ENCODE measurements at regions not wholly inside any gene's neighbourhood (a gene's known extent, or its start where the extent isn't known, plus 50 kb on each side); places are given as distances from the start of the nearest gene placed in this dataset.

DNA sequence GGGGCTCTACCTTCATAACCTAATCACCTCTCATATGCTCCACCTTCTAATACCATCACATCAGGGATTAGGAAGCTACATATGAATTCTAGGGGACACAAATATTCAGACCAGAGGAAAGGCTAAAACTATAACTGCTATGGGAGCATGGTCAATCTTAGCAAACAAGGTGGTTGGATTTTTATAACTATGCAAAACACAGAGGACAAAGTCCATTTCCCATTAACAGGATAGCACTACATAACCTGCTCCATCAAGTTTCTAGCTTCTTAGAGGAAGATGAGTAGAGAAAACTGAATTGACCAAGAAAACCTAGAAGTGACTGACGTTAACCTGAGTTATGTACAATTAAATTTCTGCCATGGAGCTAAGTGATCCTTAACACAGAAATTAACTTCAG is 398.6 kb downstream of the TBL1XR1 start:
- TF ChIP-seq, protein P1, sequence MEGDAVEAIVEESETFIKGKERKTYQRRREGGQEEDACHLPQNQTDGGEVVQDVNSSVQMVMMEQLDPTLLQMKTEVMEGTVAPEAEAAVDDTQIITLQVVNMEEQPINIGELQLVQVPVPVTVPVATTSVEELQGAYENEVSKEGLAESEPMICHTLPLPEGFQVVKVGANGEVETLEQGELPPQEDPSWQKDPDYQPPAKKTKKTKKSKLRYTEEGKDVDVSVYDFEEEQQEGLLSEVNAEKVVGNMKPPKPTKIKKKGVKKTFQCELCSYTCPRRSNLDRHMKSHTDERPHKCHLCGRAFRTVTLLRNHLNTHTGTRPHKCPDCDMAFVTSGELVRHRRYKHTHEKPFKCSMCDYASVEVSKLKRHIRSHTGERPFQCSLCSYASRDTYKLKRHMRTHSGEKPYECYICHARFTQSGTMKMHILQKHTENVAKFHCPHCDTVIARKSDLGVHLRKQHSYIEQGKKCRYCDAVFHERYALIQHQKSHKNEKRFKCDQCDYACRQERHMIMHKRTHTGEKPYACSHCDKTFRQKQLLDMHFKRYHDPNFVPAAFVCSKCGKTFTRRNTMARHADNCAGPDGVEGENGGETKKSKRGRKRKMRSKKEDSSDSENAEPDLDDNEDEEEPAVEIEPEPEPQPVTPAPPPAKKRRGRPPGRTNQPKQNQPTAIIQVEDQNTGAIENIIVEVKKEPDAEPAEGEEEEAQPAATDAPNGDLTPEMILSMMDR (IDR thresholded peaks at IDR 0.05; ENCODE audit: poor library complexity), result no peak
- TF ChIP-seq EZH2phosphoT487 (IDR thresholded peaks at IDR 0.05; ENCODE audit: low read depth, severe bottlenecking, unreplicated experiment), result no peak

Data from hepatocyte (in vitro differentiated cells).